Effector memory CD4-positive, alpha-beta T cell (primary cell): ENCODE measurements at regions not wholly inside any gene's neighbourhood (a gene's known extent, or its start where the extent isn't known, plus 50 kb on each side); places are given as distances from the start of the nearest gene placed in this dataset.

Experiments used
- DNase-seq, 3 donors: peaks; one replicate each; pipeline ENCODE4 v3.0.0-alpha.2; 2020
- H3K27ac ChIP-seq: 2 replicates; pipeline ENCODE4 v1.7.0; 2013; ENCODE audit warnings: mild to moderate bottlenecking, low read length, moderate library complexity; ENCODE audit not compliant: insufficient read depth, poor library complexity, severe bottlenecking
- H3K27me3 ChIP-seq: replicated peaks from 2 replicates; pipeline ENCODE4 v1.7.0; 2013; ENCODE audit warnings: mild to moderate bottlenecking, low read length; ENCODE audit not compliant: insufficient read depth, control insufficient read depth, poor library complexity, severe bottlenecking
- H3K36me3 ChIP-seq: 2 replicates; pipeline ENCODE4 v1.7.0; 2013; ENCODE audit warnings: mild to moderate bottlenecking, low read length, moderate library complexity; ENCODE audit not compliant: control insufficient read depth, insufficient read depth
- H3K4me1 ChIP-seq: 2 replicates; pipeline ENCODE4 v1.7.0; 2013; ENCODE audit warnings: low read length, mild to moderate bottlenecking; ENCODE audit not compliant: control insufficient read depth, insufficient read depth, poor library complexity, severe bottlenecking
- H3K4me3 ChIP-seq: 2 replicates; pipeline ENCODE4 v1.7.0; 2013; ENCODE audit warnings: low read length, low read depth, mild to moderate bottlenecking; ENCODE audit not compliant: insufficient read depth, poor library complexity, severe bottlenecking
- H3K9me3 ChIP-seq: 2 replicates; pipeline ENCODE4 v1.7.0; 2013; ENCODE audit warnings: mild to moderate bottlenecking, low read length, moderate library complexity; ENCODE audit not compliant: control insufficient read depth

DNA sequence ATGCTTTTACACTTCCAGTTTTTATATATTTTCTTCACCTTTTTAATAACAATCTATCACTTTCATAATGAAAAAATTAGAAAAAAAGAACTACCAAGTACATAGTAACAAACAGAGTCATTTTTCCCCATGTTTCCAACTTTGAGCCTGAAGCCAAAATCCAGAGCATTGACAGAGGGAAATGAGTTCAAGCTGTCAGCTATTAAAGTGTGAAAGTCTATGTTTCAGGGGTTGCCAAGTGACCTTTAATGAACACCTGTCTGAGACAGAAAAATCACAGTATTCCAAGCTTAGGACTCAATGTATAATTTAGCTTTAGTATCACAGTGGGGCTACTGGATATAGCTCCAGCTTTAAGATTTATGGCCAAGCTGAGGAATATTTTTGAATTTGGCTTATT lies 128.3 kb upstream of the GADL1 start:
- no peak overlapping the region for H3K4me3 ChIP-seq
- H3K27me3 ChIP-seq, result no peaks in the 10 kb centered on the region
- no peaks in the 10 kb centered on the region for H3K9me3 ChIP-seq
- H3K4me1 ChIP-seq, result no peaks in the 10 kb centered on the region
- H3K36me3 ChIP-seq, result no peaks in the 10 kb centered on the region
- H3K27ac ChIP-seq, result no peak overlapping the region
- DNase-seq, result no peak

DNA sequence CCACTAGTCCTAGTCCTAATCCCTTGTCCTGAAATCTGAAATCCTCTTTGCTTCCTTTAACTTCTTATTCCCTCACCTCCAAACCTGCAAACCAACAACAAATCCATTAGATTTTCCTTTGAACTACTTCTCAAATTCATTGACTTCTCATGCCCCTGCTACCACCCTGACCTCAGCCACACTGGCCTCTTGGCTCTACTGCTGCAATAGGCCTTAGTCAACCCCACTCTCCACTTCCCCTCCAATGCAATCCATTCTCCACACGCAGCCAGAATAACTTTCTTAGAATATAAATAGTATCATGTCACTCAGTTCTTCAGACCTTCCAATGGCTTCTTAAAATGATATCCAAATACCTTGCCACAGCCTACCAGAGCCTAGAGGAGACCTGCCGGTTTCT lies 131.1 kb upstream of the GADL1 start:
- no peaks in the 10 kb centered on the region for H3K36me3 ChIP-seq
- no peaks in the 10 kb centered on the region for H3K4me1 ChIP-seq
- DNase-seq, result no peak

GRCh38 chr3:31027191-31027761 lies 132.8 kb upstream of the GADL1 start:
- Histone ChIP-seq H3K4me3 (no peak overlapping the region), H3K27me3 (no peaks in the 10 kb centered on the region), H3K27ac (no peak overlapping the region), H3K4me1 (no peaks in the 10 kb centered on the region), H3K36me3 (no peaks in the 10 kb centered on the region), H3K9me3 (no peaks in the 10 kb centered on the region)
- DNase-seq, result no peak

More for the DNA sequence above, 131.1 kb upstream of the GADL1 start:
- Histone ChIP-seq H3K4me3 (no peak overlapping the region), H3K9me3 (no peaks in the 10 kb centered on the region), H3K27ac (no peak overlapping the region), H3K27me3 (no peaks in the 10 kb centered on the region)

DNA sequence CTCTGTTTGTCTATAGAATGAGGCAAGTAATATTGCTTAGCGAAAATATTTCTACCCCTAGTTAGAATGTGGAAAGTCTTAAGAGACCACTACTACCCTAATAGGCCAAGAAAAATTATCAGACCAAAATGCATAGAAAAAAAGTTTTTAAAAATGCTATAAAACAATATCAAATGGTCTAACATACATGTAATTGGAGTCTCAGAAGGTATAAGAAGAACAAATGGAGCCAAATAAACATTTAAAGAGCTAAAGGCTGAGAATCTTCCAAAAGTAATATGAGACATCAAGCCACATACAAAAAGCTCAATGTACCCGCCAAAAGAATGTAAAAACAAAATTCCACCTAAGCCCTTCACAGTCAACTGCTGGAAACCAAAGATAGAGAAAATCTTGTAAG lies 133.5 kb upstream of the GADL1 start:
- DNase-seq, result no peak
- H3K4me1 ChIP-seq, result no peaks in the 10 kb centered on the region
- no peaks in the 10 kb centered on the region for H3K9me3 ChIP-seq
- H3K27ac ChIP-seq, result no peak overlapping the region
- H3K4me3 ChIP-seq, result no peak overlapping the region
- H3K27me3 ChIP-seq, result no peaks in the 10 kb centered on the region
- no peaks in the 10 kb centered on the region for H3K36me3 ChIP-seq

DNA sequence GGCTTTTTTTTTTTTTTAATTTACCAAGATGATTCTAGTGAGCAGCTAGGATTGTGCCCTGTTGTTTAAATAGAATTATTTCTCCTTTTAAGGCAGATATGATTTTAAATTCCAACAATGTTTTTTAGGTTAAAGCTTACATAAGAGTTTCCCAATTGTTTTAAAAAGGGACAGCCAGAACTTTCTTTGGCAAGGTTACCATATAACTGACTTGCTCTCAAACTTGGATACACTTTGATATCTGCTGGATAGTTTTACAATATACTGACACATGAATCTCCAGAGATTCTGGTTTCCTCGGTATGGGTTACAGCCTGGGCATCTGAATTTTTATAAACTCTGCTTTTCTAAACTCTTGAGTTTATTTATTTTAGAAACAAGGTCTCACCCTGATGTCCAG lies 134.3 kb upstream of the GADL1 start:
- no peak for DNase-seq
- H3K4me3 ChIP-seq, result no peak overlapping the region
- H3K9me3 ChIP-seq, result no peaks in the 10 kb centered on the region
- H3K36me3 ChIP-seq, result no peaks in the 10 kb centered on the region
- H3K27ac ChIP-seq, result no peak overlapping the region
- H3K27me3 ChIP-seq, result no peaks in the 10 kb centered on the region
- H3K4me1 ChIP-seq, result no peaks in the 10 kb centered on the region

GRCh38 chr3:31029706-31030105 lies 135.2 kb upstream of the GADL1 start:
- no peaks in the 10 kb centered on the region for H3K9me3 ChIP-seq
- DNase-seq, result no peak
- H3K27ac ChIP-seq, result no peak overlapping the region
- no peaks in the 10 kb centered on the region for H3K27me3 ChIP-seq
- no peak overlapping the region for H3K4me3 ChIP-seq
- H3K36me3 ChIP-seq, result no peaks in the 10 kb centered on the region
- H3K4me1 ChIP-seq, result no peaks in the 10 kb centered on the region

- Histone ChIP-seq H3K9me3 (no peaks in the 10 kb centered on the region), H3K4me1 (no peaks in the 10 kb centered on the region), H3K4me3 (no peak overlapping the region), H3K27ac (no peak overlapping the region), H3K27me3 (no peaks in the 10 kb centered on the region), H3K36me3 (no peaks in the 10 kb centered on the region)
- no peak for DNase-seq
Observed at GRCh38 chr3:31035681-31036080, 141.2 kb upstream of the GADL1 start.

GRCh38 chr3:31038086-31038739 lies 143.8 kb upstream of the GADL1 start:
- Histone ChIP-seq H3K9me3 (no peaks in the 10 kb centered on the region), H3K4me3 (no peak overlapping the region), H3K27ac (no peak overlapping the region), H3K4me1 (no peaks in the 10 kb centered on the region), H3K27me3 (no peaks in the 10 kb centered on the region), H3K36me3 (no peaks in the 10 kb centered on the region)
- no peak for DNase-seq

- H3K36me3 ChIP-seq, result no peaks in the 10 kb centered on the region
- no peaks in the 10 kb centered on the region for H3K27me3 ChIP-seq
- H3K9me3 ChIP-seq, result no peaks in the 10 kb centered on the region
- H3K4me3 ChIP-seq, result no peak overlapping the region
- H3K4me1 ChIP-seq, result no peaks in the 10 kb centered on the region
- no peak overlapping the region for H3K27ac ChIP-seq
- no peak for DNase-seq
Observed at GRCh38 chr3:31039145-31039544, 144.7 kb upstream of the GADL1 start.

DNA sequence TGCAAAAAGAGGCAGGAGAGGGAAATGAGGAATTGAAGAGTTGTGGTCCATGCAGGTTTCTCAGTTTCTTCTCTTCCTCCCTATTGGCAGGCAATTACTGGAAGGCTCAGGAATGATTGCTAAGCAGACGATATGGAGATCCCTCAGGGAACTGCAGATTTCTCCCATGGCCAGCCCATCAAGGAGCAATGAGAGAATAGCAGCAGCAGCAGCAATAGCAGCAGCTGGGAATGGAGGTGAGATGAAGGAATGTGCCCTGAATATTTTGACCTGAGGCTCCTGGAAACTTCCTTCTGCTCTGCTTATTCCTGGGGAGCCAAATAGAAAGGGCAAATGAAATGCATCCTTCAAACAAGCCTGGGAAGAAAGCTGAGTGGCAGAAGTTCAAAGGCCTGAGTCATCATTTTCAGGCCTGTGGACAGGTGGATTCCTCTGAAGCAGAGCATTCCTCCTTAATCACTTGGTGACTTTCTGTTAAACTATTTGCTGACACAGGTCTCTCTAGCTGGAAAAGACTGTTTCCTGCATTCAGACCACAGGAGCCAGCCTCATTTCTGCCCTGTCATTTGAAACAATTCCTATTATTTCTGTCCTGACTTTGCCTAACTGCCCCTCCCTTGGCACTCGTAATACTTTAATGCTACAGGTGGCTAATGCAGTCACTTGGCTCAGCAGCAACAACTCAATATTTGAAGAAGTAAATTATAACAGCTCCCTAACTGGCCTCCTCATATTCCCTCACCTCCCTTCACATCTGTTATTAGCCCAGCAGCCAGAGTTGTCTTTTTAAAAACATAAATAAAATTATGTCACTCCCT lies 146.9 kb upstream of the GADL1 start:
- H3K9me3 ChIP-seq, result no peaks in the 10 kb centered on the region
- no peak overlapping the region for H3K4me3 ChIP-seq
- DNase-seq, result no peak
- no peaks in the 10 kb centered on the region for H3K27me3 ChIP-seq
- H3K36me3 ChIP-seq, result no peaks in the 10 kb centered on the region
- H3K27ac ChIP-seq, result no peak overlapping the region
- H3K4me1 ChIP-seq, result no peaks in the 10 kb centered on the region
